H1 (cell line): ENCODE measurements at regions not wholly inside any gene's neighbourhood (a gene's known extent, or its start where the extent isn't known, plus 50 kb on each side); places are given as distances from the start of the nearest gene placed in this dataset.
A peak's percentile ranks its signal among the peaks of the same experiment; 100 is the strongest.

Experiments
- CTCF ChIA-PET: fragments of 300-600 bp; sonication (Branson Sonifier 250); formaldehyde crosslinking; loops from one replicate; lab custom pipeline; 2021; ENCODE audit not compliant: partially characterized antibody; lab: Charles Lee
- POLR2A ChIA-PET: fragments of 300-600 bp; sonication (Branson Sonifier 250); formaldehyde crosslinking; loops from one replicate; lab custom pipeline; 2021; ENCODE audit warnings: inconsistent platforms; ENCODE audit not compliant: partially characterized antibody; lab: Charles Lee
- DNase-seq, 2 experiments: peaks; one replicate each; pipeline versions ENCODE4 v3.0.0 to v3.0.0-alpha.2; 2010 to 2022; ENCODE audit warnings: low spot score in 2 of 2, low read depth in 1 of 2, mixed read lengths in 1 of 2
- FAIRE-seq: peaks from 2 replicates; lab custom pipeline; 2011; peaks lifted over from hg19 to GRCh38; lab: Jason Lieb, UNC
- H2AFZ ChIP-seq: 2 replicates; pipeline ENCODE4 v1.8.1; 2012; ENCODE audit warnings: low read length, inconsistent platforms
- H2AK5ac ChIP-seq: 2 replicates; pipeline ENCODE4 v1.6.1; 2013; ENCODE audit warnings: low read depth, low read length
- H2BK120ac ChIP-seq: replicated peaks from 2 replicates; pipeline ENCODE3; 2013; ENCODE audit warnings: low read depth, low read length, inconsistent platforms
- H2BK12ac ChIP-seq: 2 replicates; pipeline ENCODE4 v1.6.1; 2013; ENCODE audit warnings: low read depth, low read length
- H2BK15ac ChIP-seq: 2 replicates; pipeline ENCODE4 v1.6.1; 2013; ENCODE audit warnings: low read length
- H2BK20ac ChIP-seq: 2 replicates; pipeline ENCODE4 v1.6.1; 2013; ENCODE audit warnings: low read length
- H2BK5ac ChIP-seq: 2 replicates; pipeline ENCODE4 v1.6.1; 2013; ENCODE audit warnings: low read depth, low read length
- H3K14ac ChIP-seq: 2 replicates; pipeline ENCODE4 v1.6.1; 2013; ENCODE audit warnings: inconsistent platforms; ENCODE audit not compliant: insufficient read length
- H3K18ac ChIP-seq: 2 replicates; pipeline ENCODE4 v1.6.1; 2013; ENCODE audit warnings: low read length; ENCODE audit errors: extremely low read depth
- H3K23ac ChIP-seq: 2 replicates; pipeline ENCODE4 v1.6.1; 2013; ENCODE audit warnings: inconsistent platforms; ENCODE audit not compliant: insufficient read length
- H3K23me2 ChIP-seq: 2 replicates; pipeline ENCODE4 v1.6.1; 2013; ENCODE audit warnings: low read depth, low read length
- H3K27ac ChIP-seq: 2 replicates; pipeline ENCODE4 v1.6.1; 2011; ENCODE audit warnings: low read depth, low read length, inconsistent platforms
- H3K27me3 ChIP-seq, 4 experiments: replicated peaks in 1 of 4; 1 replicate in 1 of 4; 2 replicates in 3 of 4; pipeline versions ENCODE4 v1.6.1 to v1.8.1; 2011 to 2013; ENCODE audit warnings: low read length in 3 of 4, mild to moderate bottlenecking in 3 of 4, inconsistent platforms in 2 of 4, mixed read lengths in 2 of 4, moderate library complexity in 1 of 4; ENCODE audit not compliant: control insufficient read depth in 3 of 4, insufficient read depth in 3 of 4; ENCODE audit errors: extremely low read depth in 1 of 4
- H3K36me3 ChIP-seq, 4 experiments: 2 replicates each; pipeline versions ENCODE4 v1.6.1 to v1.8.1; 2011 to 2013; ENCODE audit warnings: mild to moderate bottlenecking in 4 of 4, low read length in 3 of 4, moderate library complexity in 2 of 4, control low read depth in 1 of 4, inconsistent platforms in 1 of 4; ENCODE audit not compliant: insufficient read depth in 4 of 4, control insufficient read depth in 2 of 4
- H3K4ac ChIP-seq: replicated peaks from 2 replicates; pipeline ENCODE3; 2013; ENCODE audit warnings: low read length, low read depth, mixed read lengths, inconsistent platforms; ENCODE audit not compliant: insufficient read length
- H3K4me1 ChIP-seq, 4 experiments: replicated peaks in 1 of 4; 1 replicate in 1 of 4; 2 replicates in 3 of 4; pipeline versions ENCODE4 v1.6.1 to v1.8.1; 2011 to 2013; ENCODE audit warnings: low read length in 3 of 4, inconsistent platforms in 2 of 4, mixed read lengths in 1 of 4; ENCODE audit not compliant: insufficient read depth in 4 of 4, control insufficient read depth in 3 of 4
- H3K4me2 ChIP-seq, 2 experiments: 2 replicates each; pipeline versions ENCODE4 v1.6.1 to v1.8.1; 2011 to 2013; ENCODE audit warnings: low read depth in 2 of 2, low read length in 2 of 2, control low read depth in 1 of 2, inconsistent platforms in 1 of 2, mild to moderate bottlenecking in 1 of 2; ENCODE audit not compliant: insufficient read depth in 1 of 2
- H3K4me3 ChIP-seq, 4 experiments: fragments of 200-600, 300-600 bp in 1 of 4; sonication (generic), shearing (Covaris generic), sonication (Bioruptor Twin) in 1 of 4; 2 replicates each; pipeline versions ENCODE4 v1.5.1 to v1.8.1; 2011 to 2016; ENCODE audit warnings: low read length in 4 of 4, low read depth in 3 of 4, control low read depth in 2 of 4, inconsistent platforms in 2 of 4, mild to moderate bottlenecking in 2 of 4, mixed read lengths in 1 of 4, moderate library complexity in 1 of 4; ENCODE audit not compliant: insufficient read depth in 2 of 4; ENCODE audit errors: extremely low read depth in 1 of 4
- H3K56ac ChIP-seq: replicated peaks from 2 replicates; pipeline ENCODE3; 2013; ENCODE audit warnings: low read depth, mild to moderate bottlenecking, mixed read lengths, low read length, inconsistent platforms; ENCODE audit not compliant: insufficient read length
- H3K79me1 ChIP-seq: 2 replicates; pipeline ENCODE4 v1.6.1; 2013; ENCODE audit warnings: low read depth, low read length, control low read depth
- H3K79me2 ChIP-seq, 2 experiments: 2 replicates each; pipeline versions ENCODE4 v1.6.1 to v1.8.1; 2012 to 2013; ENCODE audit warnings: low read length in 2 of 2, mild to moderate bottlenecking in 2 of 2, inconsistent platforms in 1 of 2; ENCODE audit not compliant: insufficient read depth in 2 of 2, control insufficient read depth in 1 of 2
- H3K9ac ChIP-seq, 4 experiments: replicated peaks in 1 of 4; 1 replicate in 1 of 4; 2 replicates in 3 of 4; pipeline versions ENCODE4 v1.6.1 to v1.8.1; 2011 to 2013; ENCODE audit warnings: low read depth in 3 of 4, low read length in 3 of 4, control low read depth in 2 of 4, mild to moderate bottlenecking in 2 of 4, moderate library complexity in 2 of 4, inconsistent platforms in 1 of 4; ENCODE audit errors: extremely low read depth in 1 of 4
- H3K9me3 ChIP-seq, 2 experiments: 2 replicates each; pipeline versions ENCODE4 v1.6.1 to v1.8.1; 2012 to 2013; ENCODE audit warnings: mild to moderate bottlenecking in 2 of 2, moderate library complexity in 2 of 2, control low read depth in 1 of 2, inconsistent platforms in 1 of 2, low read depth in 1 of 2, low read length in 1 of 2, mixed read lengths in 1 of 2; ENCODE audit not compliant: insufficient read depth in 2 of 2
- H4K20me1 ChIP-seq, 2 experiments: replicated peaks in 1 of 2; 2 replicates each; pipeline versions ENCODE3 to v1.8.1; 2011 to 2013; ENCODE audit warnings: inconsistent platforms in 2 of 2, low read length in 2 of 2, mild to moderate bottlenecking in 1 of 2; ENCODE audit not compliant: insufficient read depth in 2 of 2, control insufficient read depth in 1 of 2
- H4K5ac ChIP-seq: 2 replicates; pipeline ENCODE4 v1.6.1; 2013; ENCODE audit warnings: low read length, low read depth, mixed read lengths, inconsistent platforms; ENCODE audit not compliant: insufficient read length
- H4K8ac ChIP-seq: 2 replicates; pipeline ENCODE4 v1.8.0; 2013; ENCODE audit warnings: mild to moderate bottlenecking, moderate library complexity, low read length, inconsistent platforms; ENCODE audit not compliant: insufficient read depth; ENCODE audit errors: extremely low read depth
- H4K91ac ChIP-seq: replicated peaks from 2 replicates; pipeline ENCODE3; 2013; ENCODE audit warnings: low read length, mixed read lengths, inconsistent platforms; ENCODE audit not compliant: insufficient read length
- CHD1 ChIP-seq: IDR thresholded peaks from 2 replicates; pipeline ENCODE4 v1.6.1; 2012; ENCODE audit warnings: low read depth, low read length, improper control_type of control experiment
- CTCF ChIP-seq, 3 experiments: IDR thresholded peaks; 1 replicate in 2 of 3; 2 replicates in 1 of 3; pipeline versions ENCODE4 v1.5.1 to v1.6.1; 2011; ENCODE audit warnings: low read length in 3 of 3, mild to moderate bottlenecking in 3 of 3, inconsistent platforms in 2 of 3, low read depth in 1 of 3, moderate library complexity in 1 of 3; ENCODE audit not compliant: insufficient read depth in 1 of 3; ENCODE audit errors: control extremely low read depth in 1 of 3
- GTF2F1 ChIP-seq: IDR thresholded peaks from 2 replicates; pipeline ENCODE4 v1.6.1; 2012; ENCODE audit warnings: low read depth, low read length, improper control_type of control experiment, borderline replicate concordance
- KDM5A ChIP-seq: fragments of 200-600 bp; IDR thresholded peaks from 2 replicates; pipeline ENCODE4 v1.7.1; 2012; ENCODE audit warnings: mild to moderate bottlenecking, low read length, inconsistent platforms, mixed read lengths
- NANOG ChIP-seq: IDR thresholded peaks from 2 replicates; pipeline ENCODE4 v1.6.1; 2011; ENCODE audit warnings: low read length, low read depth, mild to moderate bottlenecking, inconsistent platforms; ENCODE audit not compliant: insufficient read depth, poor library complexity, severe bottlenecking
- SAP30 ChIP-seq: fragments of 300-600 bp; sonication (generic); IDR thresholded peaks from 2 replicates; pipeline ENCODE4 v1.7.1; 2012; ENCODE audit warnings: low read length, moderate library complexity, mild to moderate bottlenecking, inconsistent platforms; ENCODE audit not compliant: insufficient read depth, insufficient replicate concordance
- SIRT6 ChIP-seq: IDR thresholded peaks from one replicate; pipeline ENCODE4 v1.7.1; 2012; ENCODE audit warnings: low read length, inconsistent platforms
- SIX5 ChIP-seq: IDR thresholded peaks from 2 replicates; pipeline ENCODE4 v1.6.1; 2011; ENCODE audit warnings: mild to moderate bottlenecking, low read depth, low read length
- YY1 ChIP-seq: IDR thresholded peaks from 2 replicates; pipeline ENCODE4 v1.6.1; 2011; ENCODE audit warnings: low read depth, mild to moderate bottlenecking, low read length
- WGBS, 2 experiments: shearing (Covaris generic) in 1 of 2; methylation state at CpG; one replicate each; pipeline versions ENCODE4 v1.1.6 to v1.1.7; 2013 to 2015; ENCODE audit warnings: low lambda C conversion rate in 2 of 2, mixed read lengths in 2 of 2, inconsistent platforms in 1 of 2, low coverage in 1 of 2, missing lambda C conversion rate in 1 of 2; ENCODE audit not compliant: insufficient replicate concordance in 2 of 2, insufficient coverage in 1 of 2, insufficient read length in 1 of 2; ENCODE audit errors: extremely low coverage in 1 of 2, missing lambda C conversion rate in 1 of 2; 5-methylcytosine and 5-hydroxymethylcytosine counted together

GRCh38 chr5:56647099-56647850 is 168.1 kb upstream of the MAP3K1 start:
- Histone ChIP-seq H4K8ac (no peak overlapping the region), H3K23me2 (no peaks in the 10 kb centered on the region), H2AK5ac (no peak overlapping the region), H3K36me3 (no peaks in the 10 kb centered on the region), H2AFZ (peak overlapping the region; percentile 75; the same call in 1 of the 2 replicates), H4K91ac (no peak overlapping the region), H3K9ac (no peak overlapping the region), H3K27ac (no peak overlapping the region), H3K27me3 (no peaks in the 10 kb centered on the region), H2BK12ac (no peak overlapping the region), H4K5ac (no peak overlapping the region), H3K4me2 (no peak overlapping the region), H3K4me1 (peaks cover 0 to 5% (median 0%) of the 10 kb centered on the region in 4 experiments; a peak in 2 of 7 replicates), H3K14ac (no peak overlapping the region), H3K56ac (no peak overlapping the region), H2BK5ac (no peak overlapping the region), H2BK20ac (no peak overlapping the region), H3K4ac (no peak overlapping the region), H3K9me3 (no peaks in the 10 kb centered on the region), H3K23ac (no peak overlapping the region), H3K18ac (no peak overlapping the region), H2BK120ac (no peak overlapping the region), H3K4me3 (no peak overlapping the region), H4K20me1 (no peaks in the 10 kb centered on the region), H3K79me2 (no peaks in the 10 kb centered on the region), H3K79me1 (no peaks in the 10 kb centered on the region), H2BK15ac (no peak overlapping the region)
- no peak for DNase-seq
- ChIA-PET CTCF (interaction anchor here (0.6 kb wide), 1 partner anchor 674 kb away, joined by 3 read pairs; no protein-coding TSS in a partner anchor), POLR2A (no interaction called here)
- 90% methylated on average over 4 of the region's 4 CpGs; no CpG with 5 or more reads in 1 of the 2 experiments for WGBS, 2 experiments
- TF ChIP-seq YY1: no peak
- TF ChIP-seq SIRT6: no peak
- no peak for TF ChIP-seq SIX5
- no peak for TF ChIP-seq GTF2F1
- TF ChIP-seq NANOG: no peak
- TF ChIP-seq CTCF (IDR thresholded peaks at IDR 0.05; ENCODE audit: control extremely low read depth in 1 of 3, insufficient read depth in 1 of 3, low read depth in 1 of 3, low read length in 3 of 3): no peak
- no peak for TF ChIP-seq SAP30
- TF ChIP-seq KDM5A: no peak
- TF ChIP-seq CHD1: no peak
- FAIRE-seq: no peak
